GM19452 (cell line): ENCODE measurements at regions not wholly inside any gene's neighbourhood (a gene's known extent, or its start where the extent isn't known, plus 50 kb on each side); places are given as distances from the start of the nearest gene placed in this dataset.
"Not testable (repeated sequence)": the region's sequence is repeated elsewhere in the genome, so short reads cannot be mapped to it uniquely, and the experiment has no call there.

ENCODE experiments used
- ATAC-seq: cut with Tn5 transposase; IDR thresholded peaks from one replicate; pipeline ENCODE4 v1.9.1; 2021; ENCODE audit not compliant: unreplicated experiment

DNA sequence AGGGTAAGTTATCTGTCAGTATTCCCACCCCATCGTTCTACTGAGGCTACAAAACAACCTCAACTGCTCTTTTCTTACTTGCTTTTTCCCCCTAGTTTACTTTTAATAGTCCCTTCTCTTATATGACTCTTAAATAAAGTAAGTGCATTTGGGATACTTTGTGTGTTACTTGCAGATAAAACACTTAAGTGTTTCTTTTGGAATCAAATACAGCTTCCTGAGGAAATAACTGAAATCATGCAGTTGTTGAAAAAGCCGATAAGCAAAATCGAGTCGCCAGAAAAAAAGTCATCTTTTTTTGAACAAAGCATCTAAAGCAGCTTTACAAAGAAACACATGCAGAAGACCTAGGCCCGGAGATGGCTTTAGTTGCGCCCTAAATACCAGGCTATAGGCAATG lies 53.5 kb upstream of the EPB41L4A start:
- no peak for ATAC-seq

DNA sequence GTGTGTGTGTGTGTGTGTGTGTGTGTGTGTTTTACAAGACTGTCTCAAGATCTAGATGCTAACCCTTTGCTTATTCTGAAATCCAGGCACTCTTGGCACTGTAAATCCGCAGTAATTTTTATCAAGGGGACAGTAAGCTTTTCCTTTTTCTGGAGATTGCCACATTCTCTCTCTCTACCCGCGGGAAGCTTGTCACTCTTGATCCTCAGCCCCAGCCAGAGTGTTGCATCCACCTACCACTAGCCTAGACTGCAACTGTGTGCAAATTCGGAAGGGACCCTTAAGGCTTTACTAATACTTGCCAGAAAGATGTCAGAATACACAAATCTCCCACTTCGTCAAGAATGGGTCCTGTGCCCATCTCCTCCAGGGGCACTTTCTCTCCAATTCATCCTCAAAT lies 54.9 kb upstream of the EPB41L4A start:
- no peak for ATAC-seq

DNA sequence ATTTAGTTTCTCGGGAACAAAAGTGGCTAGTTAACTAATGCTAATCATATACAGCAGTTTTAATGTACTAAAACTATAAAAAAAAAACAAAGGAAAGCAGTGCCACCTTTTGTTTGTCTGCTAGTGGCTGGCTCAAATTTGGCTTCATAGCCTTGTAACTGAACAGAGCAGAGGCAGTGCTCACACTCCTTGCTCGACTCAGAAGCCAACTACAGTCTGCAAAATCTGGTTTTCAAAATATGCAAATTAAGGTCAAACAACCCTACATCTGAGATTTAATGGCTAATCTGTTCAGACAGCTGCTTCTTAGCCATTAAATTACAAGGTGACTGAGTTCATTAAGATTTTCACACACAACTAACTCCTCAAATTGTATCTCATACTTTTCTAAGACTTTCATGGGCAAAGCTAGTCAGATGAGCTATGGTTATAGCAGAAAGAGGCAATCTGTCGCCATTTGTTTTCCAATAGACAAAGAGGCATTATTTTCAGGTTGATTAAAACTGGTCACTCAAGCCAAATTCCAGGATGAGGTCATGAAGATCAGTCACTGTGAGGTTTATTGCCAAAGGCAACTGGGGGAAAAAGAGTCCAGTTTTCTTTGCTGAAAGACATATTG lies 56.8 kb upstream of the EPB41L4A start:
- ATAC-seq = no peak

DNA sequence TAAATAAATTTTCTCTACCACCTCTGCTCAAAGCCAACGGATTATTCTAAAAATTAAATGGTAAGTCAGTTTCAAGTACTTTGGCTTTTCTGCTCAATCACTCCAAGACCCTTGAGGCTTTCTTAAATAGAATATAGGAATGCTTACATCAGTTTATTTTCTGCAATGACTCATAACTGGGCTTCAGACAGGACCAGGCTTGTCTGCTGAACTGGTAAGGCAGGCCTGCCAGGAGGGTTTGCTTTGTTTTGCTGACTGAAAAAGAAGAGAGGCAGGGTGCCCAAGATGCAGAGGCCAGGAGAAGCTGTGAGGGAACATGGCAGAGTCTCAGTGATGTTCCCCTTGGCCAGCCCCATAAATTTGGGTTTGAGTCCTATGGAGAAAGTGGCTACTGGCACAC lies 60.3 kb upstream of the EPB41L4A start:
- no peak for ATAC-seq

DNA sequence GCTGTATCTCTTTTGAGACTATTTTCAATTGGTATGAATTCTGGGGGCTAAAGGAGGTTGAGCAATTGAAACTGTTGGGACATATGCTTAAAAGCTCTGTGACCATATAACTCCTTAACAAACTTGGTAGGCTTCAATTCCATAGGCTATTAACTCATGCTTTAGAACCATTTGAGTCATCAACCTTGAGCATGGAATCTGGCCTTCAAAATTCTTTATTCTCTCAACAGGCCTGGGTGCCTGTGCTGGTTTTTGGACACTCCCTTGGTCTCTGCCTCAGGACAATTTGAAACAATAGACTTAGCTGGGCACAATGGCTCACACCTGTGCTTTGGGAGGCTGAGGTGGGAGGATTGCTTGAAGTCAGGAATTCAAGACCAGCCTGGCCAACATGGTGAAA lies 61.4 kb upstream of the EPB41L4A start:
- no peak for ATAC-seq

DNA sequence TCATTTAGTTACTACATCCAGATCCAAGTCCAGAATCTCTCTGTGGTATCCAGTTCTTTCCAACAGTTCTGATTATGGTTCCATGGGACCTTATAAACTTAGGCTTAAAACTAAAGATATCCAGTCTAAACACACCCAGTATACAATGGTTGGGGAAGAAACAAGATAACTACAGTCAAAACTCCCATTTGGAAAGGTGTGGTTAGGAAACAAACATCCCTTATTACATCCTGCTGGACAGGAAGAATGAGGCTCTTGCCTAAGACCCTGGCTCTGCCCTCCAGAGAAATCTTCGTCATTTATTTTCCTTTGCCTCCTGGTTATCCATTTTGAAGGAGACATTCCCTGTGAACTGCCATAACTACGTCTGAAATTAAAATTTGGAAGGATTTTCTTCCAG lies 64.6 kb upstream of the EPB41L4A start:
- no peak for ATAC-seq

DNA sequence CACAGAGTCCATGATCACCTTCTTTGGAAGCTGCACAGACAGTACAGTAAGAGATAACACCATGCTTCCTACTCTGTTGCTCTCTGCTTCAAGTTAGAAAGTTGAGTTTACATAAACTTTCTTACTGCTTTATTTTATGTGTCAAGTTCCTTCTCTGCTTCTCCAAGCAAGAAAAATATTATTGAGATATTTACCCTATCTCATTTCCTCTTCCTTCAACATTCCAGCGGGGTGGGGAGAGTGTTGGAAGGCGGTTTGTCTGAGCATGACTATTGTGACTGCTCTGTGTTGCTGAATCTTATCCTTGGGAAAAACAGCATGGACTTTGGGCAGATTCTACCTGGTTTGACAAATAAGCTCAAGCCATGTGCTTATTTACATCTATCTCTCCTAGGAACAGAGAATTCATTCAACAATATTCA lies 66.9 kb upstream of the EPB41L4A start:
- no peak for ATAC-seq

DNA sequence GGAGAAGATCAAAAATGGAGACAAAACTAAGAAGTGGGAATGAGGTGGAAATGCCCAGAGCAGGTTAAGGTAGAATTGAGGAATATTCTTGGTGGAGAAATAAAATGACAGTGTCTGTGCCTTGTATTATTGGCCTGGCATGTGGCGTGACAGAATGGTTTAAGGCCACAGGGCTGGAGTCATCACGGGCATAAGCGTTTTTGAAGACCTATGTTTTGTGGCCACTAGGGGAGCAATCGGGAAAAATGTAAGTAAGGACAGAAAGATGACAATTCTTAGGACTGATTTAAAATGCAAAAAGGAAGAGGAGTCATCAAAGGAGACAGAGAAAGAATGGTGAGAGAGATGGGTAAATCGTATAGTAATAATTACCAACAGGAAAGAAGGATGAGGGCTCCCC lies 72.2 kb upstream of the EPB41L4A start:
- no peak for ATAC-seq

DNA sequence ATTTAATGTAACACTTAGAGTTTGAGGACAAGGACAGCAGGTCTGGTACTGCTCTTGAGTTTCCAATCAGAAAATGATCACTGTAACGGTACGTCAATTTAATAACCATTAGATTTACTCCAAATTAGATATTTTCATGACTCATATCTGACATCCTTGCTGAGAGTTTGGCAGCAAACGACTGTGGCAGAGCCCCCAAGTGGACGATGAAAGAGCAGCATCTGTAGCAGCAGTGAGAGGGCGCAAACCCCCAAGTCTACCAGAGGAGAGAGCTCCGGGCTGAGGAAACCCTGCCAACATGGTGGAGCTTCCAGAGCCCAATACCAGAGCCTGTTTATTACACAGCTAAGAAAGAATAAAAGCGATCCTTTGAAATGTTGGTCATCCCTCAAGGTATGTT lies 73.2 kb upstream of the EPB41L4A start:
- ATAC-seq = peak; percentile 100

DNA sequence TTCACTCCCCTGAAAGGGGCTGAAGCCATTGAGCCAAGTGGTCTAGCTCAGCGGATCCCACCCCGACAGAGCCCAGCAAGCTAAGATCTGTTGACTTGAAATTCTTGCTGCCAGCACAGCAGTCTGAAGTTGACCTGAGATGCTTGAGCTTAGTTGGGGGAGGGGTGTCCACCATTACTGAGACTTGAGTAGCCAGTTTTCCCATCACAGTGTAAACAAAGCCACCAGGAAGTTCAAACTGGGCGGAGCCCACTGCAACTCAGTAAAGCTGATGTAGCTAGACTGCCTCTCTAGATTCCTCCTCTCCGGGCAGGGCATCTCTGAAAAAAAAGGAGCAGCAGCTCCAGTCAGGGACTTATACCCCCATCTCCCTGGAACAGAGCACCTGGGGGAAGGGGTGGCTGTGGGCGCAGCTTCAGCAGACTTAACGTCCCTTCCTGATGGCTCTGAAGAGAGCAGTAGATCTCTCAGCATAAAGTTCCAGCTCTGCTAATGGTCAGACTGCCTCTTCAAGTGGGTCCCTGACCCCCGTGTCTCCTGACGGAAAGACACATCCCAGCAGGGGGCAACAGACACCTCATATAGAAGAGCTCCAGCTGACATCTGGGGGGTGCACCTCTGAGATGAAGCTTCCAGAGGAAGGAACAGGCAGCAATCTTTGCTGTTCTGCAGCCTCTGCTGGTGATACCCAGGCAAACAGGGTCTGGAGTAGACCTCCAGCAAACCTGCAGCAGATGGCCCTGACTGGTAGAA lies 84.8 kb upstream of the EPB41L4A start:
- ATAC-seq = not testable (repeated sequence)

DNA sequence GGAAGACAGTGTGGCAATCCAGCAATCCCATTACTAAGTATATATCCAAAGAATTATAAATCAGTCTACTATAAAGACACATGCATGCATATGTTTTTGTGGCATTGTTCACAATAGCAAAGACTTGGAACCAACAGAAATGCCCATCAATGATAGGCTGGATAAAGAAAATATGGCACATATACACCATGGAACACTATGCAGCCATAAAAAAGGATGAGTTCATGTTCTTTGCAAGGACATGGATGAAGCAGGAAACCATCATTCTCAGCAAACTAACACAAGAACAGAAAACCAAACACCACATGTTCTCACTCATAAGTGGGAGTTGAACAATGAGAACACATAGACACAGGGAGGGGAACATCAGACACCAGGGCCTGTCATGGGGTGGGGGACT lies 90.0 kb upstream of the EPB41L4A start:
- ATAC-seq = not testable (repeated sequence)

DNA sequence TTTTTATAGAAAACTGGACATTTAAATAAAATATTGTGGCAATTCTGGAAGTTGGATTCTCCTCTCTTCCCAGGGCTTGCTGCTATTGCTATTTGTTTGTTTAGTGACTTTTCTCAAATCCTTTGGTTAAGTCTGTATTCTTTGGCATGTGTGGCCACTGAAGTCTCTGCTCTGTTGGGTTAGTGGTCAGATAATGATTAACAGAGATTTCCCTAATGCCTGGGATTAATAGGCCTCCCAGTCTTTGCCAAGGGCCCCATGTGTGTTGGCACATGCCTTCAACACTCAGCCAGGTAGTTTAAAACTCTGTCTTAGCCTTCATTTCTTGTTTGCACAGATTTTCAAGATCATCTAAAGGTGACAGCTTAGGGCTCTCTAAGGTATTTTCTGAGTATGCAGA lies 92.8 kb upstream of the EPB41L4A start:
- no peak for ATAC-seq

DNA sequence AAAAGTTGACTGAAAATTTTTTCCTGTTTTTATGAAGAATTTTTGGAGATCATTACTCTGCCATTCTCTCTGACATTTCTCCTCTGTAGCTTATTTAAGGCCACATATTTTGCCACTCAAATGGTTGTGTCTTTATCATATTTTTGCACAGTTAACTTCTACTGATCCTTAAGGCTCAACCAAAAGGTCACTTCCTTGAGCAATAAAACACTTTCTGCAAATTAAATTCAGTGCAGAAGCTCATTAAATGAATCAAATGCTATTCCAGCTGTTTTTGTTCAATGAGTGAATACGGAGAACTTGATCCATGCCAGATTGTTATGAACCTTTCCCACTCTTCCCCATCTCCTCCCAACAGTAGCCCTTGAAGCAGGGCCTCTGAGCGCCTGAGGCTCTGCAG lies 93.8 kb upstream of the EPB41L4A start:
- no peak for ATAC-seq

DNA sequence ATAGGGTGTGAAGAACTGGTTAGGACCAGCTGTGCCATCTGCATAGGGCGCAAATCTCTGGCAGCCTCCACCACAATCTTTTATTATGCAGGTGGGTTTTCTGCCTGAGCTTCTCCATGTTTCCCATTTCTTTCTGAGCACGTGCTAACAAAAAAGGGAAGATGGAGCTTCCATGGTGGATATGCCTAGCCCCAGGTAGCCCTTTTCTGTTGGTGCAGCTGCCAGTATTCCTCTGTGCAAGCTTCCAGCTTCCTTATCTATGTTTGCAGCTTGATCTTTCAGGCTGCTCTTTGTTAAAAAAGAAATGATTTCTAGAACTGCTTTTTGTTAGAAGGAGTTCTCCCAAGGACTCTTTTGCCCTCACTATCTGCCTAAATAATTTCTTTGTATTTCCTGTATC lies 95.0 kb upstream of the EPB41L4A start:
- no peak for ATAC-seq

DNA sequence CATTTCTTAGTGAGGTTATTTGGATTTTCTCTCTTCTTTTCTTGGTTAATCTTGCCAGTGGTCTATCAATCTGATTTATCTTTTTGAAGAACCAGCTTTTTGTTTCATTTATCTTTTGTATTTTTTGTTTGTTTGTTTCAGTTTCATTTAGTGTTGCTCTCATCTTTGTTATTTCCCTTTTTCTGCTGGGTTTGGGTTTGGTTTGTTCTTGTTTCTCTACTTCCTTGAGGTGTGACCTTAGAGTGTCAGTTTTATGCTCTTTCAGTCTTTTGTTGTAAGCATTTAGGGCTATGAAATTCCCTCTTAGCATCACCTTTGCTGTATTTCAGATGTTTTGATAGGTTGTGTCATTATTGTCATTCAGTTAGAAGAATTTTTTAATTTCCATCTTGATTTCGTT lies 101.4 kb upstream of the EPB41L4A start:
- not testable (repeated sequence) for ATAC-seq

DNA sequence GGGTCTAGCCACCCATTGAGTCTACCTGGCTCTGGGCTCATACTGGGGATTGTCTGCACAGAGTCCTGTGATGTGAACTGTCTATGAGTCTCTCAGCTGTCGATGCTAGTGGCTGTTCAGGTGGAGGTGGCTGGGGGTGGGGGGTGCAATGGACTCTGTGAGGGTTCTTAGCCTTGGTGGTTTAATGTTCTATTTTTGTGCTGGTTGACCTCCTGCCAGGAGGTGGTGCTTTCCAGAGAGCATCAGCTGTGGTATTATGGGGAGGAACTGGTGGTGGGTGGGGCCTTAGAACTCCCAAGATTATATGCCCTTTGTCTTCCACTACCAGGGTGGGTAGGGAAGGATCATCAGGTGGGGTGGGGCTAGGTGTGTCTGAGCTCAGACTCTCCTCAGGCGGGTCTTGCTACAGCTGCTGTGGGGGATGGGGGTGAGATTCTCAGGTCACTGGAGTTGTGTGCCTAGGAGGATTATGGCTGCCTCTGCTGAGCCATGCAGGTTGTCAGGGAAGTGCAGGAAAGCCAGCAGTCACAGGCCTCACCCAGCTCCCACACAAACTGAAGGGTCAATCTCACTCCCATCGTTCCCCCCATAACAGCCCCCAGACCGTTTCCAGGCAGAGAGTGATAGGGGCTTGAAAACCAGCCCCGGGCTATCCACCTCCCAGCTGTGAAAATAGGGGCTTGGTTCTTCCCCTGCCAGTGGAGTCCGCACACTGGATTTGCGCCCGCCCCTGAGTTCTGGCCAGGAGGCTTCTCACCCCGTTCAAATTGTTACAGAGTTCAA lies 104.0 kb upstream of the EPB41L4A start:
- ATAC-seq = peak; percentile 57

DNA sequence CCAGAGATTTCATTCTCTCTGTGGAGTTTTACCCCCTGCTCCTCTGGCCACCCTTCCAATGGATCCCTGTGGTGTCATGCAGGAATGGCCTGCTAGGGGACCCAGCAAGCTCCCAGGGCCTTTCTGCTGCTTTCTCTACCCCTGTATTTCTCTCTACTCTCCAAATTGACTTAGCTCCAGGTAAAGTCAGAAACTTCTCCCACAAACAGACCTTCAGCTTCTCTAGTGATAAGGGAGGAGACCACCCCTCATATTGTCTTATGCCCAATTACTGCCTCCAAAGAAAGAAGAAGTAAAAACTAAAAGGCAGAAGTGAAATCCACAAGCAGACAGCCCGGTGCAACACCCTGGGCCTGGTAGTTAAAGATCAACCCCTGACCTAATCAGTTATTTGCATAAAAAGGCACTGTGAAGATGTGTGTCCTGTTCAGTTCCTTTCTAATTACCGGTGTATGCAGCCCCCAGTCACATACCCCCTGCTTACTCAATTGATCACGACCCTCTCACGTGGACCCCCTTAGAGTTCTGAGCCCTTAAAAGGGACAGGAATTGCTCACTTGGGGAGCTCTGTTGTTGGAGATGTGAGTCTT lies 104.7 kb upstream of the EPB41L4A start:
- peak; percentile 76 for ATAC-seq

DNA sequence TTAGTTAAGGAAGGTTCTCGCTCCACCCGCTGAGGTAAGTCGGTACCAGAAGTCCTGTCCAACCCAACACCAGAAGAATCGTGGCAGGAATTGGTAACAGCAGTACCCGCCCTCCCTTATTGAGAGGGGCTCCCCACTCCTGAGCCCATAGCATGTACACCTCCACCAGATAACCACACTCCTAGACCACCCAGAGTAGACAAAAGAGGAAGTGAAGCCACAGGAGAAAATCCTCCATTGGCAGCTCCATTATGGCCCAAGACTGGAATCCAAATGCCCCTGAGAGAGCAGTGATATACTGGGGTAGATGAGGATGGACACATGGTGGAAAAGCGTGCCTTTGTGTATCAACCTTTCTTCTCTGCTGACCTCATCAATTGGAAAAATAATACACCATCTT lies 106.1 kb upstream of the EPB41L4A start:
- no peak for ATAC-seq

DNA sequence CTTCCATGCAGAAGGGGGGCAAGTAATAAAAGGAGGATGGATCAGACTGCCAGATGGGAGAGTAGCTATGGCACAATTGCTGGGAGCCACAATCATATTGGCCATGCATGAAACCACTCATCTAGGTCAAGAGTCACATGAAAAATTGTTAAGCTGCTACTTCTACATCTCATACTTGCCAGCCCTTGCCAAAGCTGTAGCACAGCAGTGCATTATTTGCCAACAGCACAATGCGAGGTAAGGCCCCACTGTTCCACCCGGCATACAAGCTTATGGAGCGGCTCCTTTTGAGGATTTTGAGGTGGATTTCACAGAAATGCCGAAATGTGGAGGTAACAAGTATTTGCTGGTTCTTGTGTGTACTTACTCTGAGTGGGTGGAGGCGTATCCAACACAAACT lies 109.9 kb upstream of the EPB41L4A start:
- no peak for ATAC-seq

DNA sequence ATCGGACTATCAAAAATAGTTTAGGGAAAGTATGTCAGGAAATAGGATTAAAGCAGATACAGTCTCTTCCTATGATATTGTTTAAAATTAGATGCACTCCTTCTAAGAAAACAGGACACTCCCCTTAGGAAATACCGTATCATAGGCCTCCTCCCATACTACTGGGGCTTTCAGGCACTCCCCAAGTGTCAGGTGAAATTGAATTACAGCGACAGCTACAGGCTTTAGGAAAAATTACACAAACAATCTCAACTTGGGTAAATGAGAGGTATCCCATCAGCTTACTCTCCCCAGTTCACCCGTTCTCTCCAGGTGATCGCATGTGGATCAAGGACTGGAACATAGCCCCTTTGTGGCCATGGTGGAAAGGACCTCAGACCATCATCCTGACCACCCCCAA lies 110.4 kb upstream of the EPB41L4A start:
- no peak for ATAC-seq

DNA sequence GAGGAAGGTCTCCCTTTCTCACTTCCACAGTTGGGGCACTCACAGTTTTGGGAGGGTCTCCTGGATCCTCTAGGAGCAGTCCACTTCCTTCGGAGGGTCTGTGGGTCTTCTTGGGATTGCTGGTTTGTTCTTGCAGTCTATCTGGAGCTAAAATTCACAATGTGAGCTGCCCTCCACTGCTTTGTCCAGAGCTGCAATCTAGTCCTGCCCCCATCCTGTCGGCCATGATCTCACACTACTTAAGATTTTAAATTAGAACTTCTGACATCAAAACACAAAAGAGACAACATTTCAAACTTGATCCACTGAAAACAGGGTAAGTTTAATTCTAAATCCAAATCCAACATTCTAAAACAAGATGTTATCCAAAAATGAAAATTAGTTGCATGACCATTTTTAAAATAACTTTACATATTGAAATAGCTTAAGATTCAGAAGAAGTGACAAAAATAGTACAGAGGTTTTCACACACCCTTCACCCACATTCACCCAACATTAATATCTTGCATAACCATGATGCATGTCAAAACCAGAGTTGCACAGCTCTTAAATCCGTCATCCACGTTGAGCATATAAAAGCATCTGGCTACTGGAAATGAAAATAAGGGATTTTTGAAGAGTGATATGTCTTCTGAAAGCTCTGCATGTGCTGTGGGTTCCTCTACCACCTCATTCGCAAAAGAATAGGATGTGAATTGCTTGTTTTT lies 113.7 kb upstream of the EPB41L4A start:
- ATAC-seq = peak; percentile 52
